Parathyroid adenoma (tissue), 2 donors: ENCODE measurements at regions not wholly inside any gene's neighbourhood (a gene's known extent, or its start where the extent isn't known, plus 50 kb on each side); places are given as distances from the start of the nearest gene placed in this dataset.

Experiments
- H2AFZ ChIP-seq: fragments of 300-600 bp; sonication (generic); one replicate; pipeline ENCODE4 v1.7.0; 2017; ENCODE audit warnings: antibody characterized with exemption, mild to moderate bottlenecking
- H3K27ac ChIP-seq: fragments of 300-600 bp; sonication (generic); one replicate; pipeline ENCODE4 v1.7.0; 2017
- H3K27me3 ChIP-seq: fragments of 300-600 bp; sonication (generic); one replicate; pipeline ENCODE4 v1.7.0; 2017; ENCODE audit warnings: low read length; ENCODE audit not compliant: control insufficient read depth, insufficient read depth
- H3K36me3 ChIP-seq: fragments of 300-600 bp; sonication (generic); one replicate; pipeline ENCODE4 v1.7.0; 2017; ENCODE audit warnings: low read length; ENCODE audit not compliant: control insufficient read depth, insufficient read depth
- H3K4me1 ChIP-seq: fragments of 300-600 bp; sonication (generic); one replicate; pipeline ENCODE4 v1.7.0; 2017; ENCODE audit warnings: control low read depth
- H3K4me2 ChIP-seq: fragments of 300-600 bp; sonication (generic); one replicate; pipeline ENCODE4 v1.7.0; 2017; ENCODE audit warnings: low read length
- H3K4me3 ChIP-seq: fragments of 300-600 bp; sonication (generic); one replicate; pipeline ENCODE4 v1.7.0; 2017; ENCODE audit warnings: low read depth, low read length
- H3K79me2 ChIP-seq: fragments of 300-600 bp; sonication (generic); one replicate; pipeline ENCODE4 v1.7.0; 2017; ENCODE audit warnings: control low read depth
- H3K9ac ChIP-seq: fragments of 300-600 bp; sonication (generic); one replicate; pipeline ENCODE4 v1.7.0; 2017; ENCODE audit warnings: mild to moderate bottlenecking
- H3K9me3 ChIP-seq: fragments of 300-600 bp; sonication (generic); one replicate; pipeline ENCODE4 v1.7.0; 2017; ENCODE audit warnings: low read length; ENCODE audit not compliant: control insufficient read depth
- TF ChIP-seq, protein P1 (sequence below): fragments of 300-600 bp; sonication (generic); IDR thresholded peaks from one replicate; pipeline ENCODE4 v1.7.0; 2017; ENCODE audit warnings: antibody characterized with exemption, mild to moderate bottlenecking
- donor health status: primary hyperparathyroidism.

DNA sequence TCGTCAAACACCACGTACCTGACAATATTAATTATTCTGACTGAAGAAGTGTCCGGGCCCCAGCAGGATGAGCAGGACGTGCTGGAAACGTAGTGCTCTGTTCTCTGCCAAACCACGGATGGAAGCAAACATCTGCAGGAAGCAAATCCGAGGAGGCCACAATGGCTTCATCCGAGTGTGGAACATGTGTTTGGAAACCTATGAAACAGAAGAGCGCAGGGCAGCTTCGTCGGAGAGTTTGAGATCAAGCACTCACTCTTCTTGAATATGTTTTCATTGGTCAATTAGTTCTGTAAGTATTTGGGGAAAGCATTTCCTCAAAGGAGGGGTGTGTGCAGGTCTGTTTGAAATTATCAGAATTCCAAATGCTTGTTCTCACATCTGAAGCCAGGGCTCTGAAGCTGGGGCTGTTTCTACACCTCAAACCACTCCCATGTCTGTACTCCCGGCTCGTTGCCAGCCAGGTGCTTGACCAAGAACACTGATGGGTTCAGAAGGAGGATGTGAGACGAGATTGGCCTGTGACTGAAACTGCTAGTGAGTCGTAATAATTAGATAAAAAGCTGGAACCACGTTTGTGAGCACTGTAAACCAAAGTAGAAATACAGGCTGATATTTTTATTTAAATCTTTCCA lies 356.6 kb upstream of the SALL3 start:
- no peak overlapping the region for H3K4me2 ChIP-seq
- no peaks in the 10 kb centered on the region for H3K9me3 ChIP-seq
- no peaks in the 10 kb centered on the region for H3K36me3 ChIP-seq
- H2AFZ ChIP-seq: no peak overlapping the region
- no peaks in the 10 kb centered on the region for H3K27me3 ChIP-seq
- H3K79me2 ChIP-seq: no peaks in the 10 kb centered on the region
- no peak overlapping the region for H3K4me3 ChIP-seq
- no peak overlapping the region for H3K9ac ChIP-seq
- no peaks in the 10 kb centered on the region for H3K4me1 ChIP-seq
- H3K27ac ChIP-seq: no peak overlapping the region
- TF ChIP-seq, protein P1, sequence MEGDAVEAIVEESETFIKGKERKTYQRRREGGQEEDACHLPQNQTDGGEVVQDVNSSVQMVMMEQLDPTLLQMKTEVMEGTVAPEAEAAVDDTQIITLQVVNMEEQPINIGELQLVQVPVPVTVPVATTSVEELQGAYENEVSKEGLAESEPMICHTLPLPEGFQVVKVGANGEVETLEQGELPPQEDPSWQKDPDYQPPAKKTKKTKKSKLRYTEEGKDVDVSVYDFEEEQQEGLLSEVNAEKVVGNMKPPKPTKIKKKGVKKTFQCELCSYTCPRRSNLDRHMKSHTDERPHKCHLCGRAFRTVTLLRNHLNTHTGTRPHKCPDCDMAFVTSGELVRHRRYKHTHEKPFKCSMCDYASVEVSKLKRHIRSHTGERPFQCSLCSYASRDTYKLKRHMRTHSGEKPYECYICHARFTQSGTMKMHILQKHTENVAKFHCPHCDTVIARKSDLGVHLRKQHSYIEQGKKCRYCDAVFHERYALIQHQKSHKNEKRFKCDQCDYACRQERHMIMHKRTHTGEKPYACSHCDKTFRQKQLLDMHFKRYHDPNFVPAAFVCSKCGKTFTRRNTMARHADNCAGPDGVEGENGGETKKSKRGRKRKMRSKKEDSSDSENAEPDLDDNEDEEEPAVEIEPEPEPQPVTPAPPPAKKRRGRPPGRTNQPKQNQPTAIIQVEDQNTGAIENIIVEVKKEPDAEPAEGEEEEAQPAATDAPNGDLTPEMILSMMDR: no peak

DNA sequence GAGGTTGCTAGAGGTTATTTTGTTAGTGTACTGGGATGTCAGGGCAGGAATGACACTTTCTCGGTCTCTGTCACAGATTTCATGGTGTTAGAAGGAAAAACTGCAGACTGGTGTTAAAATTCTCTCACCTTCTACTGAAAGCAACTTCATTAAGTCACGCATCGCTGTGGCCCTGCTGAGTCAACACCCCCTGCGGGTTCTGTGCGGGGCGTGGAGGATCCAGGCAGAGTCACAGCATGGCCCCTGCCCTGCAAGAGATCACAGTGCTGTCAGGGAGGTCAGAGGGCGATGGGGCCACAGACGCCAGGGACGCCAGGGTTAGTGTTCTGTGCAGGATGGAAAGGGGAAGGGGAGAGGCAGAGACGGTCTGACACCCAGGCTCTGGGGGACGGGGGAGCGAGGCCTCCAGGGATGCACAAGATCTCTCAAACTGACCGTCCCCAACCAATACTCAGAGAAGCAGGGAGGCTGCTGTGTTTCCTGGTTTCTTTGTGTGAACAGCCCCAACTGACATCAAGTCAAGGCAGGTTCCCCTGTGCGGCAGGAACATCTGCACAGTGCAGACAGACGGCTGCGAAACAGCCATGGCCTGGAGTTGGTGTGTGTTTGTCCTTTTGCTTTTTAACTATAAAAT lies 354.9 kb upstream of the SALL3 start:
- Histone ChIP-seq H3K4me3 (no peak overlapping the region), H3K9me3 (no peaks in the 10 kb centered on the region), H3K27me3 (no peaks in the 10 kb centered on the region), H3K9ac (no peak overlapping the region), H3K36me3 (no peaks in the 10 kb centered on the region), H2AFZ (no peak overlapping the region), H3K27ac (no peak overlapping the region), H3K4me1 (no peaks in the 10 kb centered on the region), H3K79me2 (no peaks in the 10 kb centered on the region), H3K4me2 (no peak overlapping the region)
- TF ChIP-seq, protein P1: no peak

DNA sequence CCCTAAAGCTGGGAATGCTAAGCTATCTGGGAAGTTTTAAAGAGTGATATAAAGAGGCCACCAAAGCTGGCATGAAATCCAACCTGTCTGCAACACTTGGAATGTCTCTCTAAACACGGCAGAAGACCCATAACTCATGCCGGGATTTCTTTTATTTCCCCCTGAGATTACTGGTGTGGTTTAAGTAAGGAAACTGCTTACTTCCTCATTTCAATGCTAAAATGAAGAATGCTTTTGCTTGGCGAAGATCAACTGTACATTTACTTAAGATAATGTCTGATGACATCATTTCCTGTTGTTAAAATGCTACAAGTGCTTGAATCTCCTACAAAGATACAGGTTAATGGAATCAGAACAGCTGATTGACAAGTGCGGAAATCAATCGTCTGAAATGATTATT lies 353.8 kb upstream of the SALL3 start:
- no peak overlapping the region for H2AFZ ChIP-seq
- H3K27ac ChIP-seq: no peak overlapping the region
- no peaks in the 10 kb centered on the region for H3K9me3 ChIP-seq
- no peak overlapping the region for H3K9ac ChIP-seq
- no peaks in the 10 kb centered on the region for H3K79me2 ChIP-seq
- TF ChIP-seq, protein P1: no peak
- H3K27me3 ChIP-seq: no peaks in the 10 kb centered on the region
- H3K4me1 ChIP-seq: no peaks in the 10 kb centered on the region
- H3K36me3 ChIP-seq: no peaks in the 10 kb centered on the region
- no peak overlapping the region for H3K4me3 ChIP-seq
- no peak overlapping the region for H3K4me2 ChIP-seq

DNA sequence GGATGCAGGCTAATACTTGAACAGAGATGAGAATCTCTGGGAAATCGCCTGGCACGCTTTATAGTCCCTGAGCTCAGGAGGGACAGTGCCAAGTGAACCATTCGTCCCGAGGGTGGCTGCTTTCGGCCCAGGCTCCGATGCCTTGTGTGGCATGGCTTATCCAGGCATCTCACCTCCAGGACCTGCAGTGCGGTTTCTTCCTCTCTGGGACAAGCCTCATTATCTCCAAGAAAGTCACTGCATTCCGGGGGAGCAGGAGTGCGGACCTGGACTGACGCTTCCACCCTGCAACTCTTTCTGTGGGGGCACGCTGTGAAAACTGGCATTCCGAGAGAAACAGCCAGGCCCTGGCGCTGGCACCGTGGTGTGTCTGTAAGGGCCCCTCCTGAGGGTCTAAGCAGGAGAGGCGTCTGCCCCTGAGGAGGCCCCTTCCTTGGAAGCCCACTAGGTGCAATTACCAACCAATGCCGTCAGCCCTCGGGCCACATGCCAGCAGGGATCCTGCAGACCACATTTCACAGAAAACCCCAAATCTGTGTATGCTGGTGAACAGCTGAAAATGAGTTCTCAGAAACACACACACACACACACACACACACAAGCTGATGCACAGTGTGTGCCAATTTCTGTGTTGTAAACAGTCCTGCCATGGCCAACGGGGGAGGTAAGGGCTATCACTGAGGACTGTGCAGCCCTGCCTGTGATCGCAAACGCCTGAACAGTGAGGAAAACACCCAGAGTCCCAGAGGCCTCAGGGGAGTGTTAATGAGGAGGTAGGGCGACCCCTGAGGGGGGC lies 351.9 kb upstream of the SALL3 start:
- Histone ChIP-seq H2AFZ (no peak overlapping the region), H3K27ac (no peak overlapping the region), H3K9ac (no peak overlapping the region), H3K4me3 (no peak overlapping the region), H3K4me2 (no peak overlapping the region), H3K9me3 (no peaks in the 10 kb centered on the region), H3K27me3 (no peaks in the 10 kb centered on the region), H3K36me3 (no peaks in the 10 kb centered on the region), H3K4me1 (no peaks in the 10 kb centered on the region), H3K79me2 (no peaks in the 10 kb centered on the region)
- TF ChIP-seq, protein P1: no peak
